Erythroblast (primary cell): ENCODE measurements at regions not wholly inside any gene's neighbourhood (a gene's known extent, or its start where the extent isn't known, plus 50 kb on each side); places are given as distances from the start of the nearest gene placed in this dataset.

Experiments
- GATA1 ChIP-seq: IDR thresholded peaks from 2 replicates; pipeline ENCODE4 v1.6.1; 2011; ENCODE audit warnings: low read depth, mild to moderate bottlenecking, control low read depth, low read length, moderate library complexity
- POLR2A ChIP-seq: IDR thresholded peaks from 2 replicates; pipeline ENCODE4 v1.6.1; 2011; ENCODE audit warnings: mild to moderate bottlenecking, low read length

DNA sequence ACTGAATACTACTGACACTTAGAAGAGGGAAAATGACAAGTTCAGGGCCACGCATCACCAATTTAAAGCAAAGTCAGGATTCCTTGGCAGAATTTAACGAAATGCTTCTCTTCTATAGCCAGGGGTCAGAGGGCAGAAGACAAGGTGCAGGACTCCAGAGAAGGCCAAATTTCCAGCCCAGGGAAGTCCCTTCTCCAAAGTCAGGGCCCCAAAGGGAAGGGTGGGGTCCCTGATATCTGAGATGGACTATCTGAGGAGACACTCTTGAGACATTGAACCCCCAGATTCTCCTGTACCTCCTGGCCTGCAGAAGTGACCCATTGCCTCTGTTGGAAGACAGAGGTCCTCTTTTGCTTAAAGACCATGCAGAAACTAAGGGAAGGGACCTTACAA, 91.2 kb downstream of the RPS6KA4 start:
- no peak for TF ChIP-seq POLR2A
- no peak for TF ChIP-seq GATA1
